ENCODE measurements at regions not wholly inside any gene's neighbourhood (a gene's known extent, or its start where the extent isn't known, plus 50 kb on each side); places are given as distances from the start of the nearest gene placed in this dataset.

- TF ChIP-seq EZH2 (IDR thresholded peaks at IDR 0.05; ENCODE audit: low read length, unreplicated experiment) (no peak), CTCF (conservative IDR thresholded peaks at IDR 0.05; ENCODE audit: low read depth, low read length) (no peak), EZH2phosphoT487 (IDR thresholded peaks at IDR 0.05; ENCODE audit: borderline replicate concordance, low read length) (no peak)
Observed at GRCh38 chr18:40313030-40313642, 1641.9 kb upstream of the PIK3C3 start.
